GM12878 (cell line): ENCODE measurements at regions not wholly inside any gene's neighbourhood (a gene's known extent, or its start where the extent isn't known, plus 50 kb on each side); places are given as distances from the start of the nearest gene placed in this dataset.

Experiments used
- BHLHE40 ChIP-seq, 2 experiments: fragments of 450-650 bp in 1 of 2; IDR thresholded peaks; 2 replicates each; pipeline ENCODE4 v1.6.1; 2011 to 2017; ENCODE audit warnings: low read depth in 2 of 2, borderline replicate concordance in 1 of 2, improper control_type of control experiment in 1 of 2, low read length in 1 of 2, mild to moderate bottlenecking in 1 of 2
- CHD4 ChIP-seq: fragments of 200-600 bp; sonication (generic); IDR thresholded peaks from 2 replicates; pipeline ENCODE4 v1.6.1; 2016; ENCODE audit warnings: mild to moderate bottlenecking
- CREB1 ChIP-seq: IDR thresholded peaks from 2 replicates; pipeline ENCODE4 v1.6.1; 2012; ENCODE audit warnings: low read depth, mild to moderate bottlenecking, inconsistent platforms
- MYC ChIP-seq: IDR thresholded peaks from 2 replicates; pipeline ENCODE4 v1.6.1; 2011; ENCODE audit warnings: mild to moderate bottlenecking, low read length, moderate library complexity, inconsistent platforms; ENCODE audit not compliant: insufficient read depth, insufficient replicate concordance, insufficient read length, severe bottlenecking
- NBN ChIP-seq: fragments of 450-650 bp; IDR thresholded peaks from 2 replicates; pipeline ENCODE4 v1.6.1; 2016
- RFX5 ChIP-seq: IDR thresholded peaks from 2 replicates; pipeline ENCODE4 v1.6.1; 2011; ENCODE audit warnings: low read depth, low read length, improper control_type of control experiment
- TF ChIP-seq, protein P1 (sequence below): fragments of 450-650 bp; IDR thresholded peaks from 2 replicates; pipeline ENCODE4 v1.6.1; 2017; ENCODE audit warnings: mild to moderate bottlenecking, low read depth, inconsistent platforms; ENCODE audit not compliant: poor library complexity, severe bottlenecking
- TF ChIP-seq, protein P2 (sequence below): IDR thresholded peaks from 2 replicates; pipeline ENCODE4 v1.6.1; 2012; ENCODE audit warnings: low read depth, low read length, improper control_type of control experiment
- TF ChIP-seq, protein P3 (sequence below): fragments of 450-650 bp; IDR thresholded peaks from 2 replicates; pipeline ENCODE4 v1.6.1; 2017; ENCODE audit warnings: low read depth, mild to moderate bottlenecking, moderate library complexity

DNA sequence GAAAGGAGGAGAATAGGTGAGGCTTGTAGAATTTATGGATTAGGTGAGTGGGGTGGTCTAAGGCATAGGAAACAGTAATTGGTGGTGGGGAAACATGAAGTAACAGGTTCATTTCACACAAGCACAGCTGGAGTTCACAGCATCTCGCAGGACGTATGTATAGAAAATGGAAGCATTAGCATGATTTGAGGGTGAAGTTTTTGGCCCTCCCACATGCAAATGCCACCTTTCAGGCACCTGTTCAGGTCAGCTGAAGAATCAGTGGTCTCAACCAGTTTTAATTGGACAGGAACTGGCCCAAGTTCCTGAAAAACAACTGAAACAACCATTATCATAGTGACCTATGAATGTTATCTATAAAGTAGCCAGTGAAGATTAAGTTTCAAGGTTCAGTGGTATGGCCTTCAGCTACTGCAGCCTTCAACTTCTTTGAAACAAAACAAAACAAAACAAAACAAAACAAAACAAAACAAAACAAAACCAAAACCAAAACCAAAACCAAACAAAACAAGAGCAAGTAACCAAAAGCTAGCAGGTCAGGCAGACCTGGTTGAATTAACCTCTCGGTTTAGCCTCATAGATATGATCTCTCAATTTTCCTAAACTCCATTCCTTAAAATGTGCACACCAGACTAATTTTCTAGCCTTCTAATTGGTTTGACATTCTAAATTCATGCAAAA, 102.1 kb upstream of the SPHKAP start (continued):
- TF ChIP-seq, protein P1, sequence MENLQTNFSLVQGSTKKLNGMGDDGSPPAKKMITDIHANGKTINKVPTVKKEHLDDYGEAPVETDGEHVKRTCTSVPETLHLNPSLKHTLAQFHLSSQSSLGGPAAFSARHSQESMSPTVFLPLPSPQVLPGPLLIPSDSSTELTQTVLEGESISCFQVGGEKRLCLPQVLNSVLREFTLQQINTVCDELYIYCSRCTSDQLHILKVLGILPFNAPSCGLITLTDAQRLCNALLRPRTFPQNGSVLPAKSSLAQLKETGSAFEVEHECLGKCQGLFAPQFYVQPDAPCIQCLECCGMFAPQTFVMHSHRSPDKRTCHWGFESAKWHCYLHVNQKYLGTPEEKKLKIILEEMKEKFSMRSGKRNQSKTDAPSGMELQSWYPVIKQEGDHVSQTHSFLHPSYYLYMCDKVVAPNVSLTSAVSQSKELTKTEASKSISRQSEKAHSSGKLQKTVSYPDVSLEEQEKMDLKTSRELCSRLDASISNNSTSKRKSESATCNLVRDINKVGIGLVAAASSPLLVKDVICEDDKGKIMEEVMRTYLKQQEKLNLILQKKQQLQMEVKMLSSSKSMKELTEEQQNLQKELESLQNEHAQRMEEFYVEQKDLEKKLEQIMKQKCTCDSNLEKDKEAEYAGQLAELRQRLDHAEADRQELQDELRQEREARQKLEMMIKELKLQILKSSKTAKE = no peak
- TF ChIP-seq MYC = no peak
- no peak for TF ChIP-seq NBN
- TF ChIP-seq RFX5 = no peak
- TF ChIP-seq CHD4 = no peak
- TF ChIP-seq, protein P2, sequence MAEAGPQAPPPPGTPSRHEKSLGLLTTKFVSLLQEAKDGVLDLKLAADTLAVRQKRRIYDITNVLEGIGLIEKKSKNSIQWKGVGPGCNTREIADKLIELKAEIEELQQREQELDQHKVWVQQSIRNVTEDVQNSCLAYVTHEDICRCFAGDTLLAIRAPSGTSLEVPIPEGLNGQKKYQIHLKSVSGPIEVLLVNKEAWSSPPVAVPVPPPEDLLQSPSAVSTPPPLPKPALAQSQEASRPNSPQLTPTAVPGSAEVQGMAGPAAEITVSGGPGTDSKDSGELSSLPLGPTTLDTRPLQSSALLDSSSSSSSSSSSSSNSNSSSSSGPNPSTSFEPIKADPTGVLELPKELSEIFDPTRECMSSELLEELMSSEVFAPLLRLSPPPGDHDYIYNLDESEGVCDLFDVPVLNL = no peak
- no peak for TF ChIP-seq CREB1
- no peak for TF ChIP-seq BHLHE40 (IDR thresholded peaks at IDR 0.05; ENCODE audit: borderline replicate concordance in 1 of 2, low read depth in 2 of 2, low read length in 1 of 2)
- TF ChIP-seq, protein P3, sequence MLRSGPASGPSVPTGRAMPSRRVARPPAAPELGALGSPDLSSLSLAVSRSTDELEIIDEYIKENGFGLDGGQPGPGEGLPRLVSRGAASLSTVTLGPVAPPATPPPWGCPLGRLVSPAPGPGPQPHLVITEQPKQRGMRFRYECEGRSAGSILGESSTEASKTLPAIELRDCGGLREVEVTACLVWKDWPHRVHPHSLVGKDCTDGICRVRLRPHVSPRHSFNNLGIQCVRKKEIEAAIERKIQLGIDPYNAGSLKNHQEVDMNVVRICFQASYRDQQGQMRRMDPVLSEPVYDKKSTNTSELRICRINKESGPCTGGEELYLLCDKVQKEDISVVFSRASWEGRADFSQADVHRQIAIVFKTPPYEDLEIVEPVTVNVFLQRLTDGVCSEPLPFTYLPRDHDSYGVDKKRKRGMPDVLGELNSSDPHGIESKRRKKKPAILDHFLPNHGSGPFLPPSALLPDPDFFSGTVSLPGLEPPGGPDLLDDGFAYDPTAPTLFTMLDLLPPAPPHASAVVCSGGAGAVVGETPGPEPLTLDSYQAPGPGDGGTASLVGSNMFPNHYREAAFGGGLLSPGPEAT = no peak
